ENCODE measurements at regions not wholly inside any gene's neighbourhood (a gene's known extent, or its start where the extent isn't known, plus 50 kb on each side); places are given as distances from the start of the nearest gene placed in this dataset.

DNA sequence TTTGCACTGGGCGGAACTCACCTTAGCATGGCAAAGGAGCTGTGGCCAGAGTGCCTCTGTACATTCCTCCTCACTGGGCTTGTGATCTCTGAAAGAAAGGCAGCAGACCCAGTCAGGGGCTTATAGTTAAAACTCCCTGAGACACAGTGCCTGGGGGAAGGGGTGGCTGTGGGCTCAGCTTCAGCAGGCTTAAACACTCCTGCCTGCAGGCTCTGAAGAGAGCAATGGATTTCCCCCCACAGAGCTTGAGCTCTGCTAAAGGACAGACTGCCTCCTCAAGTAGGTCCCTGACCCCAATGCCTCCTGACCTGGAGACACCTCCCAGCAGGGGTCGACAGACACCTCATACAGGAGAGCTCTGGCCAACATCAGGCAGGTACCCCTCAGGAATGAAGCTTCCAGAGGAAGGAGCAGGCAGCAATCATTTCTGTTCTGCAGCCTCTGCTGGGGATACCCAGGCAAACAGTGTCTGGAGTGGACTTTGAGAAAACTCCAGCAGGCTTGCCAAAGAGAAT lies 327.5 kb upstream of the SLC16A7 start:
- TF ChIP-seq, protein P1, sequence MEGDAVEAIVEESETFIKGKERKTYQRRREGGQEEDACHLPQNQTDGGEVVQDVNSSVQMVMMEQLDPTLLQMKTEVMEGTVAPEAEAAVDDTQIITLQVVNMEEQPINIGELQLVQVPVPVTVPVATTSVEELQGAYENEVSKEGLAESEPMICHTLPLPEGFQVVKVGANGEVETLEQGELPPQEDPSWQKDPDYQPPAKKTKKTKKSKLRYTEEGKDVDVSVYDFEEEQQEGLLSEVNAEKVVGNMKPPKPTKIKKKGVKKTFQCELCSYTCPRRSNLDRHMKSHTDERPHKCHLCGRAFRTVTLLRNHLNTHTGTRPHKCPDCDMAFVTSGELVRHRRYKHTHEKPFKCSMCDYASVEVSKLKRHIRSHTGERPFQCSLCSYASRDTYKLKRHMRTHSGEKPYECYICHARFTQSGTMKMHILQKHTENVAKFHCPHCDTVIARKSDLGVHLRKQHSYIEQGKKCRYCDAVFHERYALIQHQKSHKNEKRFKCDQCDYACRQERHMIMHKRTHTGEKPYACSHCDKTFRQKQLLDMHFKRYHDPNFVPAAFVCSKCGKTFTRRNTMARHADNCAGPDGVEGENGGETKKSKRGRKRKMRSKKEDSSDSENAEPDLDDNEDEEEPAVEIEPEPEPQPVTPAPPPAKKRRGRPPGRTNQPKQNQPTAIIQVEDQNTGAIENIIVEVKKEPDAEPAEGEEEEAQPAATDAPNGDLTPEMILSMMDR (IDR thresholded peaks at IDR 0.05; ENCODE audit: low read depth, low read length, missing control alignments): no peak
- DNase-seq (ENCODE audit: low read depth): no peak
- no peak overlapping the region for H3K4me3 ChIP-seq (ENCODE audit: low read depth, low read length)

DNA sequence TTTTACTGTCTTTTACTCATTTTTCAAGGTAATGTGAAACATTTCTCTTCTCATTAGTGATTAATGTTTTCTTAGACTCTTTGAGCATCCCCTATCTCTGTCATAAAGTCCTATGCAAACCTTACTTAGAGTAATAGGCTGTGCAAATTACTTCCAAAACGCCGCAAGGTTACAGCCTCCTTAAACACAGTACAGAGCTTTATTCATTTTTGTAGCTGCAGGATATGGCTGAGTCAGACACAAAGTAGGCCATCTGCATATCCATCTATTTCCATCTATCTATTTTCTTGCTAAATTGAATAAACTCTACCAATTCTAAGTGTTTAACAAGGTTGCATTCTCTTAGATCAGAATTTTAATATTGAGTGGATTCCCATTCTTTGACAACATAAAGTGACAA lies 335.6 kb upstream of the SLC16A7 start:
- no peak overlapping the region for H3K4me3 ChIP-seq (ENCODE audit: low read depth, low read length)
- no peak for DNase-seq (ENCODE audit: low read depth)
- TF ChIP-seq, protein P1 (IDR thresholded peaks at IDR 0.05; ENCODE audit: low read depth, low read length, missing control alignments): no peak

DNA sequence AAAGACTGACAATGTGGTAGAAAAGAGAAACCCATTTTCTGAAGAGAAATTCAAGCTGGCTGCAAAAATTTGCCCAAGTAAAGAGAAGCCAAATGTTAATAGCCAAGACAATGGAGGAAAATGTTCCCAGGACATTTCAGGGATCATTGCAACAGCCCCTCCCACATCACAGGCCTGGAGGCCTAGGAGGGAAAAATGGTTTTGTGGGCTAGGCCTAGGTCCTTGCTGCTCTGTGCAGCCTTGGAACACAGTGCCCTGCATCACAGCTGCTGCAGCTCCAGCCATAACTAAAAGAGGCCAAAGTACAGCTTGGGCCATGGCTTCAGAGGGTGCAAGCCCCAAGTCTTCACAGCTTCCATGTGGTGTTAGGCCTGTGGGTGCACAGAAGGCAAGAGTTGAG lies 332.4 kb upstream of the LRIG3 start:
- no peak for DNase-seq (ENCODE audit: low read depth)
- no peak overlapping the region for H3K4me3 ChIP-seq (ENCODE audit: low read depth, low read length)

DNA sequence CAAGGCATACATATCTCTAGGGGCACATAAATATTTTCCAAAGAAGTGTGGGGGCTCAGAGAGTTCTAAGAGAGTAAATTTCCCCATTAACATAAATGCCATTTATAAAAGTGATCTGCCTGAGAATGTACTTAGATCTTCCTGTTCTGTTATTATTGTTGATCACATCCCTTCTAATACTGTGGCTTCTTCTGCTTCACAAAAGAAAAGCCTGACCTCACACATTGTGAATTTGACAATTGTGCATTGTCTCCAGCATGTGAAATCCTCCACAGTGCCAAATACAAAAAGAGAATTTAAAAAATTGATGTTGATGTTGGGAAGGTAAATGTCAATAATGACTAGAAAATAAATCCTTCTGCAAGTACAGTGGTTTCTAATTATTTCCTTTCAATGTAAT lies 330.5 kb upstream of the LRIG3 start:
- TF ChIP-seq, protein P1 (IDR thresholded peaks at IDR 0.05; ENCODE audit: low read depth, low read length, missing control alignments): no peak
- no peak for DNase-seq (ENCODE audit: low read depth)
- H3K4me3 ChIP-seq (ENCODE audit: low read depth, low read length): no peak overlapping the region

More for the DNA sequence above, 332.4 kb upstream of the LRIG3 start:
- TF ChIP-seq, protein P1 (IDR thresholded peaks at IDR 0.05; ENCODE audit: low read depth, low read length, missing control alignments): no peak

DNA sequence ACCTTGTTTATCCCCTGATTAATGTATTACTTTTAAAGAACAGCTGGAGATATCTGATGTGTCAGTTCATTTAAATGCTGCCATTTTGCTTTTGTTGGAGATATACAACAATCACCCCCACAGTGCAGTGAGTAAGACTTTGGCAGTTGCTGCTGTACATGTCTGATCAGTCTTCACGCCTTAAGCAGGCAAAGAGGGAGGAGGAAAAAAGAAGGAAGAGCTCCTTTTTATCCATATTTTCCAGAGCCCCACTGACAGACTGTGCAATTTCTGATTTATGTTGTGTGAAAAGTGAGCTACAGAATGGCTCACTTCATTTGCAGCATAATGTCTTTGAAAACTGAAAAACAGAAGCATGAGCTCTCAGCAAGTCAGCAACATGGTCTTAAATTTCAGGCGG lies 319.7 kb upstream of the LRIG3 start:
- no peak overlapping the region for H3K4me3 ChIP-seq (ENCODE audit: low read depth, low read length)
- TF ChIP-seq, protein P1 (IDR thresholded peaks at IDR 0.05; ENCODE audit: low read depth, low read length, missing control alignments): no peak
- no peak for DNase-seq (ENCODE audit: low read depth)

DNA sequence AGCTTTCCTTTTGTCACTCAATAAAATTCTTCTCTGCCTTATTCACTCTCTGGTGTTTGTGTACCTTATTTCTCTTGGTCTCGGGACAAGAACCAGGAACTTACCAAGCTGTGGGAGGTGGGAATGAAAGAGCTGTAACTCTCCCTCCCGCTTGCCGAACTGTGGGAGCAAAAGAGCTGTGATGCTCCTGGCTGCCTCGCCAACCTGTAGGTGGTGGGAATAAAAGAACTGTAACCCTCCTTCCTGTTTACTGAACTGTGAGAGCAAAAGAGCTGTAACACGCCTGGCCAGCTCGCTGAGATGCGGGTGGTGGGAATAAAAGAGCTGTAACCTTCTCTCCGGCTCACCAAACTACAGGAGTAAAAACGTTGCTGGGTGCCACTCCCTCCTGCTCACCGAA lies 314.1 kb upstream of the LRIG3 start:
- H3K4me3 ChIP-seq (ENCODE audit: low read depth, low read length): no peak overlapping the region
- DNase-seq (ENCODE audit: low read depth): no peak
- TF ChIP-seq, protein P1 (IDR thresholded peaks at IDR 0.05; ENCODE audit: low read depth, low read length, missing control alignments): no peak

DNA sequence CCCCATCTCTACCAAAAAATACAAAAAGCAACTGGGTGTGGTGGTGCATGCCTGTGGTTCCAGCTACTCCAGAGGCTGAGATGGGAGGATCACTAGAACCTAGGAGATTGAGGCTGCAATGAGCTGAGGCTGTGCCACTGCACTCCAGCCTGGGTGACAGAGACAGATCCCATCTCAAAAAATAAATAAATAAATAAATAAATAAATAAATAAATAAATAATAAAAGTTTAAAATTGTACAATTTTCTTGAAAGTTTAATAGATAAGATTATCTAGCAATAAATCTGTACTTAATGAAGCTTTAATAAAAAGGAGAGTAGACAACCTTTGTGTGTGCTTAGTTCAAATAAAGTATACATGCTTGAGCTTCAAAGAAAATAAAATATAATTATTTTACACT lies 310.0 kb upstream of the LRIG3 start:
- no peak for DNase-seq (ENCODE audit: low read depth)
- TF ChIP-seq, protein P1 (IDR thresholded peaks at IDR 0.05; ENCODE audit: low read depth, low read length, missing control alignments): no peak
- H3K4me3 ChIP-seq (ENCODE audit: low read depth, low read length): no peak overlapping the region
